ENCODE measurements at regions not wholly inside any gene's neighbourhood (a gene's known extent, or its start where the extent isn't known, plus 50 kb on each side); places are given as distances from the start of the nearest gene placed in this dataset.

- TF ChIP-seq TAF1 (conservative IDR thresholded peaks at IDR 0.05) (no peak), RAD21 (IDR thresholded peaks at IDR 0.05) (no peak)
Measured at GRCh38 chr2:125491663-125492062, 1164.3 kb upstream of the GYPC start (continued).

GRCh38 chr2:125512313-125512712 is 1143.6 kb upstream of the GYPC start:
- H3K27me3 ChIP-seq (ENCODE audit: control insufficient read depth in 4 of 4, insufficient read depth in 4 of 4, low read length in 3 of 4): no peaks in the 10 kb centered on the region
- 95% methylated on average over 1 of the region's 1 CpG for WGBS

GRCh38 chr2:125516496-125517109 is 1139.4 kb upstream of the GYPC start:
- Histone ChIP-seq H3K9me3 (ENCODE audit: control insufficient read depth in 4 of 4, low read length in 3 of 4) (no peaks in the 10 kb centered on the region), H3K4me3 (ENCODE audit: low read depth in 1 of 3, low read length in 3 of 3) (no peak overlapping the region), H3K27ac (ENCODE audit: low read depth in 1 of 2, low read length in 2 of 2) (no peak overlapping the region), H3K9ac (ENCODE audit: low read depth in 1 of 2, low read length in 2 of 2) (no peak overlapping the region), H3K36me3 (ENCODE audit: control insufficient read depth in 4 of 4, insufficient read depth in 3 of 4, low read depth in 1 of 4, low read length in 3 of 4) (no peaks in the 10 kb centered on the region), H3K4me1 (ENCODE audit: control insufficient read depth in 4 of 4, insufficient read depth in 4 of 4, low read length in 3 of 4) (no peaks in the 10 kb centered on the region), H3K27me3 (ENCODE audit: control insufficient read depth in 4 of 4, insufficient read depth in 4 of 4, low read length in 3 of 4) (no peaks in the 10 kb centered on the region)
- 33% methylated on average over 3 of the region's 3 CpGs for WGBS
- no peak for DNase-seq (ENCODE audit: low spot score)
- TF ChIP-seq CTCF (IDR thresholded peaks at IDR 0.05; ENCODE audit: low read depth, low read length, missing input control) (peak; percentile 70), RAD21 (IDR thresholded peaks at IDR 0.05) (peak; percentile 66 to 78), FOXA1 (IDR thresholded peaks at IDR 0.05) (no peak)

More at GRCh38 chr2:125512313-125512712, 1143.6 kb upstream of the GYPC start:
- H3K9ac ChIP-seq (ENCODE audit: low read depth in 1 of 2, low read length in 2 of 2): no peak overlapping the region
- H3K4me1 ChIP-seq (ENCODE audit: control insufficient read depth in 4 of 4, insufficient read depth in 4 of 4, low read length in 3 of 4): no peaks in the 10 kb centered on the region
- no peaks in the 10 kb centered on the region for H3K36me3 ChIP-seq (ENCODE audit: control insufficient read depth in 4 of 4, insufficient read depth in 3 of 4, low read depth in 1 of 4, low read length in 3 of 4)
- no peak for DNase-seq (ENCODE audit: low spot score)
- no peak for TF ChIP-seq YY1 (IDR thresholded peaks at IDR 0.05)
- TF ChIP-seq MAX (IDR thresholded peaks at IDR 0.05): no peak
- no peak for TF ChIP-seq FOXA2 (IDR thresholded peaks at IDR 0.05)
- no peak for TF ChIP-seq FOXA1 (IDR thresholded peaks at IDR 0.05)
- no peak for TF ChIP-seq TAF1 (conservative IDR thresholded peaks at IDR 0.05)
- H3K4me3 ChIP-seq (ENCODE audit: low read depth in 1 of 3, low read length in 3 of 3): no peak overlapping the region
- no peaks in the 10 kb centered on the region for H3K9me3 ChIP-seq (ENCODE audit: control insufficient read depth in 4 of 4, low read length in 3 of 4)
- no peak overlapping the region for H3K27ac ChIP-seq (ENCODE audit: low read depth in 1 of 2, low read length in 2 of 2)

GRCh38 chr2:125526093-125526492 is 1129.9 kb upstream of the GYPC start:
- TF ChIP-seq NR2F2 (IDR thresholded peaks at IDR 0.05) (no peak), HNF4G (IDR thresholded peaks at IDR 0.05) (no peak), FOXA2 (IDR thresholded peaks at IDR 0.05) (no peak), CTCF (IDR thresholded peaks at IDR 0.05; ENCODE audit: low read depth, low read length, missing input control) (no peak), ATF3 (IDR thresholded peaks at IDR 0.05) (no peak)
- Histone ChIP-seq H3K4me1 (ENCODE audit: control insufficient read depth in 4 of 4, insufficient read depth in 4 of 4, low read length in 3 of 4) (no peaks in the 10 kb centered on the region), H3K27ac (ENCODE audit: low read depth in 1 of 2, low read length in 2 of 2) (no peak overlapping the region), H3K27me3 (ENCODE audit: control insufficient read depth in 4 of 4, insufficient read depth in 4 of 4, low read length in 3 of 4) (no peaks in the 10 kb centered on the region), H3K36me3 (ENCODE audit: control insufficient read depth in 4 of 4, insufficient read depth in 3 of 4, low read depth in 1 of 4, low read length in 3 of 4) (no peaks in the 10 kb centered on the region), H3K9me3 (ENCODE audit: control insufficient read depth in 4 of 4, low read length in 3 of 4) (no peaks in the 10 kb centered on the region), H3K4me3 (ENCODE audit: low read depth in 1 of 3, low read length in 3 of 3) (no peak overlapping the region), H3K9ac (ENCODE audit: low read depth in 1 of 2, low read length in 2 of 2) (no peak overlapping the region)
- DNase-seq (ENCODE audit: low spot score): no peak
- 56% methylated on average over 5 of the region's 5 CpGs for WGBS
